ENCODE measurements at regions not wholly inside any gene's neighbourhood (a gene's known extent, or its start where the extent isn't known, plus 50 kb on each side); places are given as distances from the start of the nearest gene placed in this dataset.

GRCh38 chr21:27190601-27191000 lies 223.7 kb upstream of the ADAMTS5 start:
- Histone ChIP-seq H2AFZ (ENCODE audit: low read depth, low read length) (no peak overlapping the region), H3K4me1 (ENCODE audit: control insufficient read depth, extremely low read depth, insufficient read depth, low read length) (no peaks in the 10 kb centered on the region), H3K79me2 (ENCODE audit: control insufficient read depth, insufficient read depth, low read length) (no peaks in the 10 kb centered on the region), H3K4me3 (replicated peaks in 1 of 3; ENCODE audit: insufficient read depth in 1 of 3, low read depth in 1 of 3, low read length in 3 of 3) (no peak overlapping the region), H4K20me1 (replicated peaks; ENCODE audit: control insufficient read depth, extremely low read depth, insufficient read depth, low read length) (no peaks in the 10 kb centered on the region), H3K4me2 (ENCODE audit: insufficient read depth, low read length) (no peak overlapping the region), H3K27me3 (ENCODE audit: control insufficient read depth in 2 of 2, insufficient read depth in 2 of 2, low read length in 2 of 2) (no peaks in the 10 kb centered on the region), H3K9me3 (replicated peaks; ENCODE audit: control insufficient read depth, insufficient read depth, low read length) (no peaks in the 10 kb centered on the region), H3K36me3 (ENCODE audit: control insufficient read depth in 2 of 2, extremely low read depth in 1 of 2, insufficient read depth in 2 of 2, low read length in 2 of 2) (no peaks in the 10 kb centered on the region), H3K9ac (replicated peaks; ENCODE audit: extremely low read depth, insufficient read depth, low read length) (no peak overlapping the region), H3K9me1 (replicated peaks; ENCODE audit: control insufficient read depth, extremely low read depth, insufficient read depth, low read length) (no peaks in the 10 kb centered on the region), H3K27ac (ENCODE audit: insufficient read depth, low read depth, low read length) (no peak overlapping the region)
- no peak for FAIRE-seq
- intact Hi-C loops (cut with micrococcal nuclease) (no loop called here), dilution Hi-C loops (cut with MboI; ENCODE audit: extremely low pct_ligation_motif_present, low sequenced_read_pairs) (no loop called here)
- no peak for DNase-seq (ENCODE audit: low read depth, low spot score)
- POLR2A ChIA-PET = no interaction called here
- TF ChIP-seq FOS (IDR thresholded peaks at IDR 0.05; ENCODE audit: borderline replicate concordance, insufficient read depth, low read length) (no peak), POLR2A (IDR thresholded peaks at IDR 0.05; ENCODE audit: low read depth, low read length) (no peak), GATA2 (IDR thresholded peaks at IDR 0.05; ENCODE audit: insufficient read depth, insufficient read length, low read depth, low read length) (no peak), MAX (IDR thresholded peaks at IDR 0.05; ENCODE audit: insufficient read depth, insufficient read length) (no peak), POLR2AphosphoS5 (IDR thresholded peaks at IDR 0.05; ENCODE audit: insufficient read depth, low read depth, low read length) (no peak), CTCF (IDR thresholded peaks at IDR 0.05; ENCODE audit: extremely low read depth in 1 of 2, insufficient read depth in 1 of 2, low read depth in 1 of 2, low read length in 2 of 2) (no peak), JUN (IDR thresholded peaks at IDR 0.05; ENCODE audit: borderline replicate concordance, insufficient read depth, insufficient read length, low read depth) (no peak), MYC (IDR thresholded peaks at IDR 0.05; ENCODE audit: low read depth, low read length) (no peak), EZH2 (IDR thresholded peaks at IDR 0.05; ENCODE audit: borderline replicate concordance, low read depth, low read length, severe bottlenecking) (no peak)
- no TSS peak for BruUV-seq (replicated peaks)
- CTCF ChIA-PET = no interaction called here
